ENCODE measurements at regions not wholly inside any gene's neighbourhood (a gene's known extent, or its start where the extent isn't known, plus 50 kb on each side); places are given as distances from the start of the nearest gene placed in this dataset.

GRCh38 chr2:228725031-228725430, 543.5 kb upstream of the SPHKAP start:
- no peak for TF ChIP-seq CTCF (IDR thresholded peaks at IDR 0.05; ENCODE audit: insufficient read depth in 1 of 2, low read depth in 1 of 2, low read length in 1 of 2, severe bottlenecking in 1 of 2, unreplicated experiment in 1 of 2)
- Mint-ChIP-seq H3K36me3 (ENCODE audit: insufficient read depth, unreplicated experiment) (no peaks in the 10 kb centered on the region), H3K27ac (ENCODE audit: unreplicated experiment) (no peak overlapping the region), H3K4me1 (ENCODE audit: low read depth, unreplicated experiment) (no peaks in the 10 kb centered on the region), H3K27me3 (ENCODE audit: insufficient read depth, unreplicated experiment) (peaks cover 10% of the 10 kb centered on the region), H3K4me3 (ENCODE audit: unreplicated experiment) (no peak overlapping the region), H3K9me3 (ENCODE audit: unreplicated experiment) (no peaks in the 10 kb centered on the region)
- ChIA-PET CTCF (no interaction called here), POLR2A (no interaction called here)
- BruUV-seq (replicated peaks) = no TSS peak
- no peaks in the 10 kb centered on the region for H3K9me3 ChIP-seq
- H3K27me3 ChIP-seq (replicated peaks; ENCODE audit: control insufficient read depth, insufficient read depth, low read length) = no peaks in the 10 kb centered on the region
- H3K36me3 ChIP-seq (ENCODE audit: control insufficient read depth, insufficient read depth, low read length) = no peaks in the 10 kb centered on the region
- DNase-seq = no peak
- H3K4me1 ChIP-seq = no peaks in the 10 kb centered on the region
- intact Hi-C loops (cut with micrococcal nuclease; ENCODE audit: unreplicated experiment) = no loop called here
- H3K4me3 ChIP-seq (ENCODE audit: low read depth, low read length) = no peak overlapping the region

GRCh38 chr2:228723599-228723998, 542.1 kb upstream of the SPHKAP start:
- no peak for DNase-seq
- no peak overlapping the region for H3K4me3 ChIP-seq (ENCODE audit: low read depth, low read length)
- H3K4me1 ChIP-seq = no peaks in the 10 kb centered on the region
- intact Hi-C loops (cut with micrococcal nuclease; ENCODE audit: unreplicated experiment) = no loop called here
- no peaks in the 10 kb centered on the region for H3K27me3 ChIP-seq (replicated peaks; ENCODE audit: control insufficient read depth, insufficient read depth, low read length)
- no peaks in the 10 kb centered on the region for H3K36me3 Mint-ChIP-seq (ENCODE audit: insufficient read depth, unreplicated experiment)
- no peaks in the 10 kb centered on the region for H3K9me3 Mint-ChIP-seq (ENCODE audit: unreplicated experiment)
- no peaks in the 10 kb centered on the region for H3K36me3 ChIP-seq (ENCODE audit: control insufficient read depth, insufficient read depth, low read length)
- H3K27me3 Mint-ChIP-seq (ENCODE audit: insufficient read depth, unreplicated experiment) = peaks cover 10% of the 10 kb centered on the region
- TF ChIP-seq CTCF (IDR thresholded peaks at IDR 0.05; ENCODE audit: insufficient read depth in 1 of 2, low read depth in 1 of 2, low read length in 1 of 2, severe bottlenecking in 1 of 2, unreplicated experiment in 1 of 2) = no peak
- H3K4me1 Mint-ChIP-seq (ENCODE audit: low read depth, unreplicated experiment) = no peaks in the 10 kb centered on the region
- POLR2A ChIA-PET = no interaction called here
- H3K27ac Mint-ChIP-seq (ENCODE audit: unreplicated experiment) = no peak overlapping the region
- no TSS peak for BruUV-seq (replicated peaks)
- no peak overlapping the region for H3K4me3 Mint-ChIP-seq (ENCODE audit: unreplicated experiment)
- H3K9me3 ChIP-seq = no peaks in the 10 kb centered on the region
- CTCF ChIA-PET = no interaction called here

- no peaks in the 10 kb centered on the region for H3K36me3 Mint-ChIP-seq (ENCODE audit: insufficient read depth, unreplicated experiment)
- no peak overlapping the region for H3K4me3 ChIP-seq (ENCODE audit: low read depth, low read length)
- no peaks in the 10 kb centered on the region for H3K4me1 ChIP-seq
- ChIA-PET CTCF (no interaction called here), POLR2A (no interaction called here)
- H3K4me1 Mint-ChIP-seq (ENCODE audit: low read depth, unreplicated experiment) = no peaks in the 10 kb centered on the region
- H3K4me3 Mint-ChIP-seq (ENCODE audit: unreplicated experiment) = no peak overlapping the region
- H3K36me3 ChIP-seq (ENCODE audit: control insufficient read depth, insufficient read depth, low read length) = no peaks in the 10 kb centered on the region
- TF ChIP-seq CTCF (IDR thresholded peaks at IDR 0.05; ENCODE audit: insufficient read depth in 1 of 2, low read depth in 1 of 2, low read length in 1 of 2, severe bottlenecking in 1 of 2, unreplicated experiment in 1 of 2) = no peak
- intact Hi-C loops (cut with micrococcal nuclease; ENCODE audit: unreplicated experiment) = no loop called here
- no peaks in the 10 kb centered on the region for H3K9me3 Mint-ChIP-seq (ENCODE audit: unreplicated experiment)
- H3K9me3 ChIP-seq = no peaks in the 10 kb centered on the region
- no peak for DNase-seq
- peaks cover 8% of the 10 kb centered on the region for H3K27me3 Mint-ChIP-seq (ENCODE audit: insufficient read depth, unreplicated experiment)
- no peaks in the 10 kb centered on the region for H3K27me3 ChIP-seq (replicated peaks; ENCODE audit: control insufficient read depth, insufficient read depth, low read length)
- H3K27ac Mint-ChIP-seq (ENCODE audit: unreplicated experiment) = no peak overlapping the region
- BruUV-seq (replicated peaks) = no TSS peak
These were observed 540.8 kb upstream of the SPHKAP start for GRCh38 chr2:228722311-228722710.

All from Caco-2 (cell line).